Activated CD8-positive, alpha-beta memory T cell treated with anti-CD3 and anti-CD28 coated beads for 36 hours (primary cell): ENCODE measurements at regions not wholly inside any gene's neighbourhood (a gene's known extent, or its start where the extent isn't known, plus 50 kb on each side); places are given as distances from the start of the nearest gene placed in this dataset.
"Not testable (repeated sequence)": the region's sequence is repeated elsewhere in the genome, so short reads cannot be mapped to it uniquely, and the experiment has no call there.

Source experiments
- CTCF ChIA-PET: fragments of 350-600 bp; sonication (Branson Sonifier 250); formaldehyde crosslinking; loops from one replicate; lab custom pipeline; 2021; ENCODE audit warnings: antibody characterized with exemption; lab: Charles Lee
- POLR2A ChIA-PET: fragments of 350-600 bp; sonication (Branson Sonifier 250); formaldehyde crosslinking; loops from one replicate; lab custom pipeline; 2021; ENCODE audit warnings: antibody characterized with exemption; lab: Charles Lee

GRCh38 chr13:37195621-37196020 is 90.2 kb upstream of the CSNK1A1L start:
- CTCF ChIA-PET: no interaction called here
- POLR2A ChIA-PET: no interaction called here

DNA sequence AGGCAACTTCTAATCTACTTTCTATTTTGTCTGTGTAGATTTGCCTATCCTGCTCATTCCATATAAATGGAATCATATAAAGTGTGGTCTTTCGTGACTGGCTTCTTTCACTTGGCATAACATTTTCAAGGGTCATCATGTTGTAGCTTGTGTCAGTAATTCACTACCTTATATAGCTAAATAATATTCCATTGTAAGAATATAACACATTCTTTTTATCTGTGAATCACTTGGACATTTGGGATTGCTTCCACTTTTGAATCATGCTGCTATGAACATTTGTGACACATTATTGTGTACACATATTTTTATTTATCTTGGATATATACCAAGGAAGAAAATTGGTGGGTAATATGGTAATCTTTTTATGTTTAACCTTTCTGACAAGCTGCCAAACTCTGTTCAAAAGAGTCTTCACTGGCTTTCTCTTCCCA is 89.0 kb upstream of the CSNK1A1L start:
- CTCF ChIA-PET: no interaction called here
- POLR2A ChIA-PET: no interaction called here

DNA sequence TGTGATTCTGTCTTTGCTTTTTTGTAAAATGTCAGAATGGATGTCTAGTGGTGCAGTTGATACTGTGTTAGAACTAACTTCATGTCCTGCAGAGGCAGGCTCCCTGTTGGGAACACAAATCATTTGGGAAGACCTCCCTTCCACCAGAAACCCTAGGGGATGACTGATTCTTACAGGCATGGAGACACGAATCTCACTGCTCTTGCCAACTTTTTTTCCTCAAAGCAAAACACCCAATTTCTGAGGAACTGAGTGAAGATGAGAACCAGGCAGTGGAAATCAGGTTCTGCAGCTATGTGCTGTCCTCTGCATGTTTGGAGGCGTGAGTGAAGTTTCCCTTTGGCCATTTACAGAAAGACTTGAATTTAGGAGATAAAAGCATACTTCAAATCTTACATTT is 87.5 kb upstream of the CSNK1A1L start:
- ChIA-PET POLR2A (no interaction called here), CTCF (no interaction called here)

- ChIA-PET CTCF (no interaction called here), POLR2A (no interaction called here)
These were observed 82.2 kb upstream of the CSNK1A1L start for GRCh38 chr13:37187621-37188020.

- CTCF ChIA-PET: no interaction called here
- POLR2A ChIA-PET: no interaction called here
These were observed 81.6 kb upstream of the CSNK1A1L start for GRCh38 chr13:37187105-37187504.

DNA sequence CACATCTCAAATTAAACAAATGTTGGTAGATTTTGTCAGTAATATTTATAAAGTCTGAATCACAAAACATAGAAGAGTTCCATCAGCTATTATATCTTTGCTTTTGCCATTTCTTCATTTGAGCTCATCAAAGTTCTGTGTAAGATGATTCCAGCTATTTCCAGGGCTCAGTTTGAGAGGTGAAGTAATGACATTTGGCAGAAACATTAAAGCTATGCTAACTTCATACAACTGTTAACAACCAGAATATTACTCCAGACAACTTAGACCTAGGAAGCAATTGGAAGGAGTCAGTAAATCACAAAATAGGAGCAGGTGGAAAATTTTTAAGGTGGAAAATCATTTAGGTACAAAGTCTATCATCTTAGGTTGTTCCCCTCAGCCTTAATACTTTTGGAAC is 76.2 kb upstream of the CSNK1A1L start:
- ChIA-PET POLR2A (no interaction called here), CTCF (no interaction called here)

GRCh38 chr13:37179645-37180044 is 74.2 kb upstream of the CSNK1A1L start:
- POLR2A ChIA-PET: no interaction called here
- CTCF ChIA-PET: no interaction called here

DNA sequence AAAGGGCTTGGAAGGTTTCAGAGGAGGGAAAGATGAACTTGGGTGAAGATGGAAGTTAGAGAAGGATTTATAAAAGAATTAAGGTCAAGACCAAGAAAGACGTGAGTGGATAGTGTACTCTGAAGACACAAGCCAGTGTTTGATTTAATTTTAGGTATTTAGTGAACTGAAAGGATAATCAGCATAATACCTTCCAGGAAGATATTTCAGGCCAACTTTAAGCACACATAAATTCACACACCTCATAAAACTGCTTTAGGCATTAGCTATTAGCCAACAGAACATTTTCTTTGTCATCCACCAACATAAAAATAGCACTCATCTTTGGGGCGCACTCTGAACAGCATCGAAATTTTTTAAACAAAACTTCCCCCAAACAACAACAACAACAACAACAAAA is 71.7 kb upstream of the CSNK1A1L start:
- CTCF ChIA-PET: no interaction called here

DNA sequence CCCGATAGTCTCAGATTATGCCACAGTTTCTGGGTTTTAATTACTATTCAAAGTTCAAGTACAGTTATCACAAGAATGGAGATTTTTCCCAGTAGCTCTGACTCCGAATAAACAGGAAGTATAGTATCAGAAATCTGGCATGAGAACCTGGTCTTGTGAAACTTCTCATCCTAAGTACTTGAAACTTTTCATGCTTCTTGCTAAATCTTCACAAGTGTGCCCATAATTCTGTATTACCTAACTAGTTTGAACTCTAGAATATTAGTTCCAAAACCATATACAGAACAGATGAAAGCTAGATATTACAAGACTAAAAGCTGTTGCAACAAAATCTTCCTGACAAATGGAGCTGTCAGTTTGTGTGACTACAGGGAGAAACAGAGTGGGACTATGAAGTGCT is 70.5 kb upstream of the CSNK1A1L start:
- POLR2A ChIA-PET: no interaction called here
- CTCF ChIA-PET: no interaction called here

More for the DNA sequence above, 71.7 kb upstream of the CSNK1A1L start:
- POLR2A ChIA-PET: no interaction called here

GRCh38 chr13:37173214-37173613 is 67.8 kb upstream of the CSNK1A1L start:
- POLR2A ChIA-PET: no interaction called here
- CTCF ChIA-PET: no interaction called here

DNA sequence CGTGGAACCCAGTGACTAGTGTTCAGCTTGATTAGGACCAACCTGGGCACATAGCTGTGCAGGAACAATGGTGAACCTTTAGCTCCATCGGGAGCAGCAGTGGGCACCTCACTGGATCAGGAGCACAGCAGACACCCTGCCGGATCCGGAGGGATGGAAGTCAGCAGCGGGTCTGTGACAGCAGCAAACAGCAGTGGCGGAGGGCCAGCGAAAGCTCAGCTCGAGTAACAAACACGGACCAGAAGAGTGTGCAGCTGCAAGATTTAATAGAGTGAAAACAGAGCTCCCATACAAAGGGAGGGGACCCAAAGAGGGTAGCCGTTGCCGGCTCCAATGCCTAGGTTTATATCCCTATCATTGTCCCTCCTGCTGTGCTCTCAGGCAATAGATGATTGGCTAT is 66.8 kb upstream of the CSNK1A1L start:
- CTCF ChIA-PET, POLR2A ChIA-PET: not testable (repeated sequence)

GRCh38 chr13:37168926-37169325 is 63.5 kb upstream of the CSNK1A1L start:
- POLR2A ChIA-PET: no interaction called here
- CTCF ChIA-PET: no interaction called here

- ChIA-PET POLR2A (no interaction called here), CTCF (no interaction called here)
These were observed 62.7 kb upstream of the CSNK1A1L start for GRCh38 chr13:37168151-37168550.

- POLR2A ChIA-PET: no interaction called here
- CTCF ChIA-PET: no interaction called here
These were observed 59.2 kb upstream of the CSNK1A1L start for GRCh38 chr13:37164635-37165034.

- ChIA-PET POLR2A (no interaction called here), CTCF (no interaction called here)
These were observed 58.3 kb upstream of the CSNK1A1L start for GRCh38 chr13:37163641-37164265.

DNA sequence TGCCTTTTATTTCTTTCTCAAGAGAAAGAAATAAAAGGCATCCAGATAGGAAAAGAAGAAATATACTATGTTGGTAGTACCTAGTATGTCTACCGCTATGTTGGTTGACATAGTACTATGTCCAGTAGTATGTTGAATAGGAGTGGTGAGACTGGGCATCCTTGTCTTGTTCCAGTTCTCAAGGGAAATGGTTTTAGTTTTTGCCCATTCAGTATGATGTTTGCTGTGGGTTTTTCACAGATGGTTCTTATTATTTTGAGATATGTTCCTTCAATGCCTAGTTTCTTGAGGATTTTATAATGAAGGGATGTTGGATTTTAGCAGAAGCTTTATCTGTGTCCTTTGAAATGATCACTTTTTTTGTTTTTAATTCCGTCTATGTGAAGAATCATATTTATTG is 53.0 kb upstream of the CSNK1A1L start:
- ChIA-PET POLR2A (no interaction called here), CTCF (no interaction called here)

- POLR2A ChIA-PET, CTCF ChIA-PET: not testable (repeated sequence)
These were observed 50.2 kb upstream of the CSNK1A1L start for GRCh38 chr13:37155613-37156097.
